Gastrocnemius medialis (tissue), 4 donors: ENCODE measurements at regions not wholly inside any gene's neighbourhood (a gene's known extent, or its start where the extent isn't known, plus 50 kb on each side); places are given as distances from the start of the nearest gene placed in this dataset.
"Not testable (repeated sequence)": the region's sequence is repeated elsewhere in the genome, so short reads cannot be mapped to it uniquely, and the experiment has no call there.

ENCODE experiments used
- POLR2A ChIP-seq, 2 donors: fragments of 450-650 bp; IDR thresholded peaks; one replicate each; pipeline ENCODE4 v1.6.1; 2017; ENCODE audit warnings: antibody characterized with exemption in 2 of 2, mild to moderate bottlenecking in 2 of 2, moderate library complexity in 2 of 2
- TF ChIP-seq, protein P1 (sequence below), 5 experiments: fragments of 450-650 bp in 3 of 5; fragments of 200-600 bp in 2 of 5; sonication (generic) in 2 of 5; IDR thresholded peaks in 4 of 5; conservative IDR thresholded peaks in 1 of 5; 1 replicate in 4 of 5; 2 replicates in 1 of 5; pipeline ENCODE4 v1.5.1; 2016 to 2019; ENCODE audit warnings: antibody characterized with exemption in 5 of 5, mild to moderate bottlenecking in 3 of 5, moderate library complexity in 3 of 5

DNA sequence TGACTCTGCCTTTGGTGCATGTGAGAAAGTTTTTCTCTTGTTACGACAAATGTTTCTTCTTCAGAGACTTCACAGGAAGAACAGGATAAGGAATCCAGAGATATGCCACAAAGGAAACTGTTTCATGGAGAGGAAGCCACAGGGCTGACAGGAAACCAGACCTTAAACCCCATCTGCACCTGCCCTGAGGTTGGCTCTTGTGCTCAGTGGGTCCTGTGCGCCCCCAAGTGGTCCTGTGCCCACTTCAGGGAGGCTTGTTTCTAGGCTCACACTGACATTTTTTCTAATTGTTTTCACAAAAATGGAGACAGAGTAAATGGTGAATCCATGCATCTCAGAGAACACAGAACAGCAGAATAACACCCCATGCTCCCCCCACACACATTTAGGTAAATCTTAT, 1193.5 kb downstream of the TMEM121 start:
- TF ChIP-seq, protein P1, sequence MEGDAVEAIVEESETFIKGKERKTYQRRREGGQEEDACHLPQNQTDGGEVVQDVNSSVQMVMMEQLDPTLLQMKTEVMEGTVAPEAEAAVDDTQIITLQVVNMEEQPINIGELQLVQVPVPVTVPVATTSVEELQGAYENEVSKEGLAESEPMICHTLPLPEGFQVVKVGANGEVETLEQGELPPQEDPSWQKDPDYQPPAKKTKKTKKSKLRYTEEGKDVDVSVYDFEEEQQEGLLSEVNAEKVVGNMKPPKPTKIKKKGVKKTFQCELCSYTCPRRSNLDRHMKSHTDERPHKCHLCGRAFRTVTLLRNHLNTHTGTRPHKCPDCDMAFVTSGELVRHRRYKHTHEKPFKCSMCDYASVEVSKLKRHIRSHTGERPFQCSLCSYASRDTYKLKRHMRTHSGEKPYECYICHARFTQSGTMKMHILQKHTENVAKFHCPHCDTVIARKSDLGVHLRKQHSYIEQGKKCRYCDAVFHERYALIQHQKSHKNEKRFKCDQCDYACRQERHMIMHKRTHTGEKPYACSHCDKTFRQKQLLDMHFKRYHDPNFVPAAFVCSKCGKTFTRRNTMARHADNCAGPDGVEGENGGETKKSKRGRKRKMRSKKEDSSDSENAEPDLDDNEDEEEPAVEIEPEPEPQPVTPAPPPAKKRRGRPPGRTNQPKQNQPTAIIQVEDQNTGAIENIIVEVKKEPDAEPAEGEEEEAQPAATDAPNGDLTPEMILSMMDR (IDR thresholded peaks at IDR 0.05 in 4 of 5, conservative IDR thresholded peaks at IDR 0.05 in 1 of 5): not testable (repeated sequence)
- TF ChIP-seq POLR2A (IDR thresholded peaks at IDR 0.05): not testable (repeated sequence)
